ENCODE measurements at regions not wholly inside any gene's neighbourhood (a gene's known extent, or its start where the extent isn't known, plus 50 kb on each side); places are given as distances from the start of the nearest gene placed in this dataset.

DNA sequence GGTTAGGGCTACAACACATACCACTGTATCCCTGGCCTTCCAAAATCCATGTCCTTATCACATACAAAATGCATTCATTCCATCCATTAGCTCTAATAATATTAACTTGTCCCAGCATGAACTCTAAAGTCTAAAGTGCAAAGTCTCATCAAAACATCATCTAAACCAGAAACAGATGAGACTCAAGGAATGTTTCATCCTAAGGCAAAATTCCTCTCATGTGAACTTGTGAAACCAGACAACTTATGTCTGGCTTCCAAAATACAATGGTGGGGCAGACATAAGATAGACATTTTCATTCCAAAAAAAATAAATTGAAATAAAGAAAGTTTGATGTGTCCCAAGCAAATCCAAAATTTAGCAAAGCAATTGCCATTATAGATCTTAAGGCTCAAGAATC is 257.4 kb downstream of the HTR1B start:
- no peaks in the 10 kb centered on the region for H3K36me3 ChIP-seq (ENCODE audit: low read depth)
- H3K79me2 ChIP-seq (ENCODE audit: low read depth) = no peaks in the 10 kb centered on the region
- no peak overlapping the region for H3K27ac ChIP-seq
- CTCF ChIA-PET = no interaction called here
- no TSS peak for BruUV-seq (replicated peaks)
- no peak overlapping the region for H2AFZ ChIP-seq
- POLR2A ChIA-PET (ENCODE audit: unreplicated experiment) = no interaction called here
- no peaks in the 10 kb centered on the region for H3F3A ChIP-seq (ENCODE audit: insufficient read depth, low read depth)
- TF ChIP-seq, protein P1, sequence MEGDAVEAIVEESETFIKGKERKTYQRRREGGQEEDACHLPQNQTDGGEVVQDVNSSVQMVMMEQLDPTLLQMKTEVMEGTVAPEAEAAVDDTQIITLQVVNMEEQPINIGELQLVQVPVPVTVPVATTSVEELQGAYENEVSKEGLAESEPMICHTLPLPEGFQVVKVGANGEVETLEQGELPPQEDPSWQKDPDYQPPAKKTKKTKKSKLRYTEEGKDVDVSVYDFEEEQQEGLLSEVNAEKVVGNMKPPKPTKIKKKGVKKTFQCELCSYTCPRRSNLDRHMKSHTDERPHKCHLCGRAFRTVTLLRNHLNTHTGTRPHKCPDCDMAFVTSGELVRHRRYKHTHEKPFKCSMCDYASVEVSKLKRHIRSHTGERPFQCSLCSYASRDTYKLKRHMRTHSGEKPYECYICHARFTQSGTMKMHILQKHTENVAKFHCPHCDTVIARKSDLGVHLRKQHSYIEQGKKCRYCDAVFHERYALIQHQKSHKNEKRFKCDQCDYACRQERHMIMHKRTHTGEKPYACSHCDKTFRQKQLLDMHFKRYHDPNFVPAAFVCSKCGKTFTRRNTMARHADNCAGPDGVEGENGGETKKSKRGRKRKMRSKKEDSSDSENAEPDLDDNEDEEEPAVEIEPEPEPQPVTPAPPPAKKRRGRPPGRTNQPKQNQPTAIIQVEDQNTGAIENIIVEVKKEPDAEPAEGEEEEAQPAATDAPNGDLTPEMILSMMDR (conservative IDR thresholded peaks at IDR 0.05) = no peak
- TF ChIP-seq EZH2 (IDR thresholded peaks at IDR 0.05; ENCODE audit: low read depth) = no peak
- DNase-seq = no peak
- H3K9me3 ChIP-seq (ENCODE audit: insufficient read depth, low read depth) = no peaks in the 10 kb centered on the region
- H3K9me2 ChIP-seq (ENCODE audit: insufficient read depth) = no peaks in the 10 kb centered on the region
- intact Hi-C loops (cut with micrococcal nuclease; ENCODE audit: unreplicated experiment) = no loop called here
- H3K27me3 ChIP-seq (ENCODE audit: insufficient read depth, low read depth) = no peaks in the 10 kb centered on the region
- H4K20me1 ChIP-seq (ENCODE audit: insufficient read depth) = no peaks in the 10 kb centered on the region
- H3K4me3 ChIP-seq = no peak overlapping the region
- H3K4me2 ChIP-seq = no peak overlapping the region
- H3K4me1 ChIP-seq (replicated peaks; ENCODE audit: insufficient read depth) = no peaks in the 10 kb centered on the region

DNA sequence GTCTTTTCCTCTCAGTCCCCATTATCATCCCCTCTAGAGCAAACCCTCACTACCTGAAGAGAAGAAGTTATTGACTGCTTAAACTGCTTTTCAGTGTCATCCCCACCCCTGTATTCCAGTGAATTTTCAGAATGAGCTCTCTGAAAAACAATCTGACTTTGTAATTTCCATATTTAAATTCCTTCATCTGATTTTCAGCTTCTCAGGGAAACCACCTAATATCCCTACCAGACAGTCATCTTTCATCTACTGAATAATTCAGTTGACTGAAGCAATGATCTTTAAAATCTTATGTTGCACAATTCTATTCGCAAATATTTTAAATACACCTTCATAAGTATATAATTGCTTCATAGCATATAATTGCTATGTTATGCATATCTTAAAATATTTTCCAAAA is 258.7 kb downstream of the HTR1B start:
- no peaks in the 10 kb centered on the region for H3K27me3 ChIP-seq (ENCODE audit: insufficient read depth, low read depth)
- no peaks in the 10 kb centered on the region for H3K4me1 ChIP-seq (replicated peaks; ENCODE audit: insufficient read depth)
- no peak overlapping the region for H3K4me3 ChIP-seq
- no peak overlapping the region for H3K27ac ChIP-seq
- H3K36me3 ChIP-seq (ENCODE audit: low read depth) = no peaks in the 10 kb centered on the region
- no peaks in the 10 kb centered on the region for H3K9me3 ChIP-seq (ENCODE audit: insufficient read depth, low read depth)
- H3F3A ChIP-seq (ENCODE audit: insufficient read depth, low read depth) = no peaks in the 10 kb centered on the region
- ChIA-PET POLR2A (ENCODE audit: unreplicated experiment) (no interaction called here), CTCF (interaction anchor here (0.5 kb wide), 1 partner anchor 171 kb away, joined by 5 read pairs; no protein-coding TSS in a partner anchor)
- no peaks in the 10 kb centered on the region for H3K9me2 ChIP-seq (ENCODE audit: insufficient read depth)
- no peak for DNase-seq
- H3K79me2 ChIP-seq (ENCODE audit: low read depth) = no peaks in the 10 kb centered on the region
- H2AFZ ChIP-seq = no peak overlapping the region
- no peaks in the 10 kb centered on the region for H4K20me1 ChIP-seq (ENCODE audit: insufficient read depth)
- TF ChIP-seq, protein P1 (conservative IDR thresholded peaks at IDR 0.05) = no peak
- no peak for TF ChIP-seq EZH2 (IDR thresholded peaks at IDR 0.05; ENCODE audit: low read depth)
- no peak overlapping the region for H3K4me2 ChIP-seq
- intact Hi-C loops (cut with micrococcal nuclease; ENCODE audit: unreplicated experiment) = no loop called here
- no TSS peak for BruUV-seq (replicated peaks)

DNA sequence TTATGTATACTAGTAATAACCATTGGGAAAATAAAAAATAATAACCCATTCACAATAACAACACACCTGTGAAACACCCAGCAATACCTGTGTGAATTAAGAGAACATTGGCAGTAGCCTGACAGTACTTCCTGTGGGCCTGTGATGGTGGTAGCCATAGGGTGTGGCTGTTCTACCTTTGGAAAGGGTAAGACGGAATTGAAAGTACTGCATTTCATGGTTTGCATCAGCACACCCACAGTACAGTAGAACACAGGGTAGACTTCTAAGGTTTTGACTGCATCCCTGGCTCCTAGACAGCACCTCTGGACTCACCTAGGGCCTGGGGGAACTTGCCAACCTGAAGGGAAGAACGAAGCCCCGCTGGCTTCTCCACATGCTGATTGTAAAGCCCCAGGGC is 279.8 kb downstream of the HTR1B start:
- no peaks in the 10 kb centered on the region for H3K27me3 ChIP-seq (ENCODE audit: insufficient read depth, low read depth)
- no peaks in the 10 kb centered on the region for H3K79me2 ChIP-seq (ENCODE audit: low read depth)
- no peak overlapping the region for H3K27ac ChIP-seq
- intact Hi-C loops (cut with micrococcal nuclease; ENCODE audit: unreplicated experiment) = no loop called here
- H3K9me2 ChIP-seq (ENCODE audit: insufficient read depth) = no peaks in the 10 kb centered on the region
- no peaks in the 10 kb centered on the region for H4K20me1 ChIP-seq (ENCODE audit: insufficient read depth)
- no peaks in the 10 kb centered on the region for H3F3A ChIP-seq (ENCODE audit: insufficient read depth, low read depth)
- no peaks in the 10 kb centered on the region for H3K9me3 ChIP-seq (ENCODE audit: insufficient read depth, low read depth)
- no peak overlapping the region for H3K4me2 ChIP-seq
- BruUV-seq (replicated peaks) = no TSS peak
- no peaks in the 10 kb centered on the region for H3K4me1 ChIP-seq (replicated peaks; ENCODE audit: insufficient read depth)
- ChIA-PET POLR2A (ENCODE audit: unreplicated experiment) (no interaction called here), CTCF (no interaction called here)
- H2AFZ ChIP-seq = no peak overlapping the region
- TF ChIP-seq, protein P1 (conservative IDR thresholded peaks at IDR 0.05) = no peak
- no peak for TF ChIP-seq EZH2 (IDR thresholded peaks at IDR 0.05; ENCODE audit: low read depth)
- no peaks in the 10 kb centered on the region for H3K36me3 ChIP-seq (ENCODE audit: low read depth)
- H3K4me3 ChIP-seq = no peak overlapping the region
- no peak for DNase-seq
